ENCODE measurements at regions not wholly inside any gene's neighbourhood (a gene's known extent, or its start where the extent isn't known, plus 50 kb on each side); places are given as distances from the start of the nearest gene placed in this dataset.

DNA sequence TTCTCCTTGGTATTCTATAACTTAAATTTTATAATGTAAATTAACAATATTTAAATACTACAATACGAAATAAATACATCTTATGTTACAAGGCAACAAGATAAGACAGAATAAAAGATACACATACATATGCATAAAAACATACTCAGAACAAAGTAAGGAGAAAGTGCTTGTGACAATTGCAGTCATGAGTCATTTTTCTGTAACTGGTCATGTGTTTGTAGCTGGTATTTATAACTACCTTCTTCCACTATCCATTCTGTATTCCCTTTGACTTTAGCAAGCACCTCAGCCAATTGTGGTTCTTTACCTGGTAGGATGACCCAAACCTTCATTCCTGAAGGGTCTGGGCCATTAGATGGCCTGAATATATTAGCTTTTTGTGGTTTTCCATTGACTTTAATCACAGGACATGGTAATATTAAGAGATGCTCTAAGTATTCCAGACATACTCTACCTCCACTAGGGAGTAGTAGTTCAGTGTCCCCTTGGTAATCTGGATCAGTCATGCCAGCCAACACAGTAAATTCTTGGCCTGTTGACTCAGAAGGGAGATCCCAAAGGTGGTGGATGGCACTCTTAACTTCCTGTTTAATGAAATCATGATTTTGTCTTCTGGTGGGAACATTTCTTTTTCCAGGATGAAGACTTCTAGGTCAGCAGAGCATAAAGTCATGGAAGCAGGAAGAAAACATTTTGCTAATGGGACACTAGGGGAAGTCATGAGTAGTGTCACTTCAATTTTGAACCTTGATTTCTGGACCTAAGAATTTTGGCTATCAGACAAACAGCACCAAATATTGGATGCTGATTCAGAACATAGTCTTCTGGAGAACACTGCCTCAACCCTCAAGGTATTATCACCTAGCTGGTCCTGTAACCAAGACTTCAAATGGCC, 733.7 kb upstream of the IGFBP3 start:
- no peak for DNase-seq

DNA sequence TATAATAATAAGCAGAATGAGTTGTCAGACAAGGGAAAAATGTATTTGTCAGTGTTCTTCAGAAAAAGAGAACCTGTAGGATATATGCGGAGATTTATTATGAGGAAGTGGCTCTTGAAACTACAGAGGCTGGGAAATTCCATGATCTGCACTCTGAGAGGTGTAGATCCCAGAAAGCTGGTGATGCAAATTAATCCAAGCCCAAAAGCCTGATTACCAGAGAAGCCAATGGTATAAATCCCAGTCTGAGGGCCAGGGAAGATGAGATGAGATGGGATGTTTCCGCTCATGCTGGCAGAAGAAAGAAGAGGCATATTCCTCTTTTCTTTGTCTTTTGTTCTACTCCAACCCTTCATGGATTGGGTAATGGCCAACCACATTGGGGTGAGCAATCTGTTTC, 732.8 kb upstream of the IGFBP3 start:
- DNase-seq = no peak

DNA sequence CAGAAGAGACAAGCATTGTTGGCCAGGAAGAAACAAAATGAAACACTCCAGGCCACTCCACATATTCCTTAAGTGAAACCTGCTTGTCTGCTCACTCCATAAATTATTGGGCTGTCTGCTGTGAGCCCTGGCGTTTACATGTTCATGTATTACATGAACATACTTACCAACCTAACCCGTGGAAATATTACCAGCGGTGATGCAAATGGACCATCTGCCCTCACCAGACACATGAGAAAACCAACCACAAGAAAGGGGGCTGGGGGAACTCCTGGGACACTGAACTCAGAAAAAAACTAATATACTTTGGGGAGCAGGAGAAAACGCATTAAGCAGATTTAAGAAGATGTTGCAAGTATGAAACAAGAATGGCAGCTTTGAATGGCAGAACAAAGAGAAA, 731.2 kb upstream of the IGFBP3 start:
- DNase-seq = no peak

DNA sequence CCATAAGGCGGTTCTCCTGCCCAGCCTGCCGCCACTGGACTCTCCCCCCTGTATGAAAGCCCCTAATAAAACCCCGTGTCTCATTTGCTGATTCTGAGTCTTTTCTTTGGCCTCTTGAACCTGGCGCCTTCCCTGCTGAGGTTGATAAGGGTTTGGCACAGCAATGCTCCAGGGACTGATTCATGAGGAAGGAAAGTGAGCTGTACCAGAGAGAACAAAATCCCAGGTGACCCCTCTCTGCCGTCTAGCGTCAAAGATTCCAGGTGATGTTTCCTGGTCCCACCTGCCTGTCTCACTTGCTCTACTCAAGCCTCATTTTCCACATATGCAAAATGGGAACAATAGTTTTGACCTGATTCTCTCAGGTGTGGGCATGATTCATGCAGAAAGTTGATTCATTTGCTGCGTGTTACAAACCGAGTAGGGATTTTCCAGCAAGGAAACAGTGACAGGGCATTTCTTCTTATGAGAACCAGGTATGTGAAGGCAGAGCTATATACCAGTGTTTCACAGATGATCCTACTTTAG, 730.6 kb upstream of the IGFBP3 start:
- DNase-seq = no peak

DNA sequence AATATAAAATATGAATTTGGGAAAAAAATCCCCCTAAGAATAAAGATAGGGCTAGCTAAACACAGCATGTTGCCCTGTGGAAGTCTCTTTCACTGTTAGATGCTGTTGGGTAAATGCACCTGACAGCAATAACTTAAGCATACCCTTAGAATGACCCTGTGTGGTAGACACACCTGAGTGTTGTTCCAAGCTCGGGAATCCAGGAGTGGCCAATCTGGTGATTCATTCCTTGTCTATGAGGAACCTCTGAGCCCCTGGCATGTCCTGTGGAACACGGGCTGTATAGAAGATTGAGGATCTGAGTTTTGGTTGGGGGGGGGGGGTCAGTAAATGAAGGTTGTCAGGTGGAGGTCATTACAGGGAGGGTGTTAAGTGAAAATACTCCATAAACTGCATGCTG, 730.0 kb upstream of the IGFBP3 start:
- no peak for DNase-seq

DNA sequence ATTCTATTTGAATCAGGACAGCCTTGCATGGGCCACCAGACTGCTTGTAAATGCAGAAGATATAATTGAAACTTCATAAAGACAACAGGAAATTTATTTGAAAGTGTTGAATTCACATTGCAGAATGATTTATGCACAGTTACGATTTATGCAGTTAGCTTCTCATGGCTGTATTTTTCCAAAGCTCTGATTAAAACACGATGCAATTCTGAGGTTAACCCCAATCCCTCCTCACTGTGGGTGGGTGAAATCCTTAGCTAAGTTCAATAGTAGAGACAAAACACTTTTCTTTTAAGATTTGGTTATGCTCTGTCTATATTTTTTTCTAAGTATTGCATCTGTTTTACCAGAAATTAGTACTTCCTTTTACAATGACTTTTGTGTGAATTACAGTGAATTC, 728.8 kb upstream of the IGFBP3 start:
- no peak for DNase-seq

DNA sequence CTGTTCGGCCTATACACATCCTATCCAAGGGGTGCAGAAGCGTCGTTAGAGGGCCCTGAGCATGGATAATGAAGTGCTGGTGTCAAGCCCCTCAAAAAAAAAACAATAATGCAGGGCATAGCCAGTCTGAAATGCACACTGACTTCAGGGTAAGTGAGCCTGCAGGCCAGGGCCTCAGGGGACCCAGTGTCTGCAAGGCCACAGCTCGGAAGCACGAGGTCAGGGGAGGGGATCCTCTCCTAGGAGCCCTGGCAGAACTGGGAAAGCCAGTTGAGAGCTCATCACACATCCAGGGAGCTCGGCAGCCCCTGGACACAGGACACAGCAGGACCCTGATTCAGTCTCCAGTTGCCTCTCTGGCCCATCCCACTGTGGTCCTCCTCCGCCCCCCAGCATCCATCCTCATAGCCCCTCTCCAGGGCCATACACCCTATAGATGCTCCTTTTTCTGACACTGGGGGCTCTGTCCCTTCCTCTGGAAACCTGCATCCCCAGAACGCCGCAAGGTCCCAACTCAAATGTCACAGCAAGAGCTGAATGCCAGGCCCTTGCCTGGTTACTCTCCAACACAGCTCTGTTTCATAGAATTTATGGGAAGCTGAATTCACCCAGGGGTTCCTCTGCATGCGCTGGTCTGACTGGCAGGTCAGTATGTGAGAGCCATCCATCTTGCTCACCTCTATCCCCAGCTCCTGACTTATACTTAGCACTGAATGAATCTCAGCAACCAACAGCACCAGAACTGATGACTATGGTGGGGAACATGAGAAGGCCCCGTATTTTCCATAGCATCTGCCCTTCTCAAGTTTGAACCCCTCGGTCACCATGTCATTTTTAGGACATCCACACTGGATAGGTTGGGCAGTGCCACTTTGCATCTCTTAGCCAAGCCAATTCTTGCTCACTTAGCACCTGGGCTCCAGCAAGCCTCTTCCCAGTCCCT, 717.0 kb upstream of the IGFBP3 start:
- no peak for DNase-seq

DNA sequence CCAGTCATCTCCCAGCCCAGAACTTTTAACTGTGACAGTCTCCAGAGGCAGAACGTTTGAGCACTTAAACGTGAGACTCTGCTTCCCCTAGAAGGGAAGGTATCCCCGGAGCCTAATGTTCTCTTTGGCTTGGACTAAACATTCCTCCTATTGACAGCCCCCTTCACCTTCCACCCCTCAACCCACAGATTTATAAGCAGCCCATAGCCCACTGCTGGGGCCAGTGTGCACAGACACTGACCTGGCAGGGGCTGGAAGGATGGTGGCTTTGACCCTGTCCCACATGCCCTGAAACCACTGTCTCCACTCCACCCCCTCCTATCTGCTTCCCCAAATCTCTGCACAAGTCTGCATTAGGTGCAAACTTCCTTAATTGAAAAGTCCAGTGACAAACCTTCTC, 715.0 kb upstream of the IGFBP3 start:
- DNase-seq = no peak

DNA sequence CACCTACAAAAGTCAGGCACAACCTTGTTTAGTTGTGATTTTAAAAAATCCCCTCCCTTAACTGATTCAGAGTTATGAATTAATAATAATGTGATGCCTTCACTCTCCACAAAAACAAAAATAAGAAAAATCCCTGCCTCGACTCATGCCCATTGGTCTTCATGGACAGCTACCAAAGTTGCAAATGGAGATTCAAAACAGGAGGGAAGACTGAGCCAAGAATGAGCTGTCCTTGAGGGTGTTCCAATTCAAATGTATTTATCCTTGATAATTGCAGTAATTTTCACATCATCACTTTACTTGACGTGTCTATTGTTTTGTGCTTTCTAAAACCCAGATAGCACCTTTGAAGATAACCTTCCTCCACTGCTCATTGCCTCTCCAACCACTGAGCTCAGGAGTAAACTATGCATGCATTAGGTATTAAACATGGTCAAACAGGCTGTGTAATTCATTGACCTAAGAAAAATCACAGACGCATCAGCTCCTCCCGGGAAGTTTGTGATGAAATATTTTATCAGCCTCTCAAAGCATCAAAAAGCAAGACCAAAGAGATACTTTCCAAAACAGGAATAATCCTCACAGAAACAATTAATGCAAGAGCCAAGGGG, 712.7 kb upstream of the IGFBP3 start:
- DNase-seq = no peak

DNA sequence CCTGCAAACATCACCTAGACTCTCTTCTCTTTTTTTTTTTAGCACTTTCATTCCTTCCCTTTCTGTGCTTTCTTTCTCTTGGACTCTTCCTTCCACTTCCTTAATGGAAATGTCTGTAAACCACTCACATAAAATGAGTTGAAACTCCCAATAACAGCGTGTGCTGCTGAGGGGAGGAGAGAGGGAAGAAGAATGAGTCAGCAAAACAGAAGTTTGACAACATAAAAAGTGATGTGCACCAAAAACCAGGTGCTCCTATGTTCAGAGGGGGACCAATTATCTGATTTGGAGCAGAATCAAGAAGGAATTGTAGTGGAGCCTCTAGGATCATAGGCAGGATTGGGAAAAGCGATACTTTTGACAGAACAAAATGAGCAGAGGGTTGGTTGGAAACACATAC, 712.1 kb upstream of the IGFBP3 start:
- no peak for DNase-seq

DNA sequence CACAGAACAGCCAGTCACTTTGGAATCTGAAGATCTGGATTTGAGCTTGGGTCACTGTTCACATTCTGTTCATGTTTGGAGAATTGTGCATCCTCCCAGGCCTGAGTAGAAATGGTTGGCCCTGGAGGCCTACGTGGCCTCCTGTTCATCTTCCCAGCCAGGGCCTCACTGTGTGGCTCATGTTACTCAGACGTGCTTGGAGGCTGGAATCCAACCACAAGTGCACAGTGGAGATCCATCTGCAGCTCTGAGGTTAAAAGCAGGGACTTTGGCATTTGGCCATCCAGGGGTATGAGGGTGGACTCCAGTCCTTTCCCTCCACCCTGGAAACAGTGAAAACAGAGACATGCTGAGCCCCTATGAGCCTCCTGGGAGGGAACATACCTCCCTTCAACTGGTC, 709.0 kb upstream of the IGFBP3 start:
- DNase-seq = no peak

DNA sequence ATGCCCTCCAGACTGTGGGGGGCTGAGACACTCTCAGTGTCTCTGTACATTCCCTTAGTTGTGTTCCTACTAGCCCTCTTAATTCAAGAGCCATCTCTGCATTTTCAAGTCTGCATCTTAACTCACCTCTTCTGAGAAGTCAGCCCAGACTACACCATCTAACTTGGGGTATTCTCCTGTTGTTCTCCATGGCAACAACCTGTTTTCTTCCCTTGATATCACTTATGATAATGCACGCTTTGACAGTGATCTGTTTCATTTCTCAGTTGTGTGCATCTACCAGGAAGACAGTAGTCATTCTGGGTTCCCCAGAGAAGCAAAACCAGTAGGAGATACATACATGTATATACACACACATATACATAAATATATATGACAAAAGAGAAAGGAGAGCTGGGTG, 707.3 kb upstream of the IGFBP3 start:
- no peak for DNase-seq

DNA sequence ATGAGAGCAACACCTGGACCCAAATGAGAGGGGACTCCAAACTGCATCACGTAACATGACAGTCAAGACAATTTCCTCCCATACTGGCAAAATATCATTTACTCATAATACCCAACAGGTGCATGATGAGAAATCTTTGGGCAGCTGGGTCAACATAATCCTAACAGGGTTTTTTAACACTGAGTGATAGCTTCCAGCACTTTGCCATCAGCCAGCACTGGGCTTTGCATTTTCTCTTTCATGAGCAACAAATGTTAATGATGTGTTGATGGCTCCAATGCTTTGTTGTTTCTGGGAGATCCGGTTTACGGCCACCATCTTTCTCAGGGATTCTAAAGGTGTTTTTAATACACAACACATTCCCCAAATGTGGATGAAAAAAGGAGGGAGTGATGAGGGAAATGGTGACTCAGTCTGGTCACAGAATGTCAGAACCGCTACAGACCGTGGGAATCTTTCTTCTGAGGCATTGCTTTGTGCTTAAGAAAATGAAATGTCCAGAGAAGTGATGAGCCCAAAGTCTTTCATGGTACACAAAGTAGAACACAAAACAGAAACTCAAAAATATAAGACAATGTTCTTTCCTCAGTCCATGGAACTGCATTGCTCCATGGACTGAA, 705.7 kb upstream of the IGFBP3 start:
- DNase-seq = no peak

DNA sequence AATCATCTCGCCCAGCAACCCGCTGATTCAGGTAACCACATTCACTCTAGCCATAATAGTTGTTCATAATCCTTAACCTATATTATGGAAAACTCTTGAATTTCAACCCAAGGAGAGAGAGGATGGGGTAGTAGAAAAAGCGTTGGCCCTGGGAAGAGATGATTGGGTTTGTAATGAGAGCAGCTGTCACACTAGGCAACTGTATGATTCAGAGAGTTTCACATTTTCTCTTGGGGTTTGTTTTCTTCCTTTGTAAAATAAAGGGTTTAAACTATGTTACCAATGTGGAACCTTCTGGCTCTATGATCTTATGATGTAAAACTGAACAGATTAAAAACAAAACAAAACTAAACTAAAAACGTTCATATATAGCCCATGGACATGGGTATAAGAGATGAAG, 705.2 kb upstream of the IGFBP3 start:
- DNase-seq = no peak

DNA sequence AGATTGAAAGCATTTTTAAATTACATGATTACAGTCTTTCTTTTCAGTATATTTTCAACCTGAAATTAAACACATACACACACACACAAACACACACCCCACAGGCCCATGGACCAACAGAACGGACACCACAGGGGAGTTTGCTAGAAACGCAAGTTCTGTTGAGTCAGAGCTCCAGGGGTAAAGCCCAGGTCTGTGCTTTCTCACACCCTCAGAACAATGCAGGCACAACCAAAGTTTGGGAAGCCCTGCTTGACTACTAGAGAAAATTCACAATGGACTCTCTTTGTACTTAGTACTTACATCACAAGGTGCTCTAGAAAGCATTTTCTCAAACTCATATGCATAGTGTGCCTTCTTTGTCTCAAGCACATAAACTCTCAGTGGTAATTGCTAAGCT, 704.0 kb upstream of the IGFBP3 start:
- no peak for DNase-seq

DNA sequence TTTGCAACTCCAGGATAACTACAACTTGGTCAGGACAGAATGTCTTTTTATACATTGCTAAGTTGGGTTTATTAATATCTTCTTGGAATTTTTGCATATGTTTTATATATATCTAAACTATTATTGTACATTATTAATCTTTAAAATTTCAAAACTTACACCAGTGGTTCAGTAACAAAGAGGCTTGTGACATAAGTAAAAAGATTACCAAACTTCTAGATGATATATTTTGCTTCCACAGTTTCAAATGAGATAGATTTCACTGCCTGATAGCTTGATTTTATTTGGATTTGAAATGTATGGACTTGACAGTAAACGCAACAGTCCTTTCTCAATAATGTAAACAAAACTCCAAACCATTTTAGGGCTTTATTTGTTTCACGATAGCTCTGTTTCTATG, 701.2 kb upstream of the IGFBP3 start:
- DNase-seq = no peak

DNA sequence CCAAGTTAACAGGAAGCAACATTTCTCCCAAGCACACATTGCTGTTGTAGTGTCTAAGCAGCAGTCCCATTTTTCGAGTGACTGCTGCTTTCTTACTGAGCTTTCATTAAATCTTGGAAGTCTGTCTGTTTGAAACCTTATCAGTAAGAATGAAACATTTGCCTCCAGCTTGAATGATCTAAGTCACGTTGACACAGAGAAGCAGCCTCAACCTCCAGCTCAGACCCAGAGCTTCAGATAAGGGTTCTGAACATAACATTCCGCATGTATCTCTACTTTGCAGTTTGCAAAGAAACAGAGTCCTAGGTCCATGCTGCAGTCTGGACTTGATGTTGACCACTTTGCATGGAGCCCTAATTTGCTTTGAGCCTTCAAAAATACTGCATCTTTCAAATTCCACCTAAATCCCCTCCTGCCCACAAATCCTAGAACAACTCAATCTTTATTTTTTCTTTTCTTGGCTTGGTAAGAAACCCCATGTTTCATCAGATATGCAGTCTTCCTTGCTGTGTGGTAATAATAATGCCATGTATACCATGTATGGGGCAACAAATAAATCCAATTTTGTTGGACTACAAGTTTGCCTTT, 698.7 kb upstream of the IGFBP3 start:
- DNase-seq = no peak

DNA sequence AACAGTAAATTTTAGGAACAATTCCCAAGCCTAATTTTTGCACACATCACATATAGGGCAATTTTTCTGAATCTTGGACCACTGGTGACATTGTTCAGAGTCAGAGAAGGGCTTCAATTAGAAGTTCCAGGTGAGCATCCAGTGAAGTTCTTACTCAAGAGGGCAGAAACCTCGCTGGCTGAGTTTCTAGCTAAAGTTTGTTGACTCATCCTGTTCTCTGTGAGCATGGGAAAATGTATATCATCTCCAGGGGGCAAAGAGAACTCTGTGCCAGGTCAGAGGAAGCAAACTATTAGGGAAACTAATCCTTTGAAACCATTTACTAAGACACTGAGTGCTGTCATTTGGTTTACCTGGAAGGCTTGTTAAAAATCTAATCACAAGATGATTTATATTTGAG, 695.6 kb upstream of the IGFBP3 start:
- no peak for DNase-seq

DNA sequence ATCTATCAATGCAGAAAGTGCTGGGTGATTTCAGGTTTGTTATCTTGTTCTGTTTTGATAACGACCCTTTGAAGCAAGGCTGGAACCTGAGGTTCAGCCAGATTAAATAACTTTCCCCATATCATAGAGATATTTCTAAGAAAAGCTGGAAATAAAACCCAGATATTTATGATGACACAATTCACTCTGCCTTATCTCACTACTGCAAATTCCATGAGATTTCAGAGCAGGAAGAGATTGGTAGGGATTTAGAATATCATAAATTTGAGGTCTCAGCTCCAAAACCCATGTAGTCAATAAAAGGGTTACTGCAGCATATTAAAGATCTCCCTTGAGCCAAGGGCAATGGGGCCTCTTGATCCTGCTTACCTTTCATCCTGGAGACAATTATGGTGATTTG, 692.5 kb upstream of the IGFBP3 start:
- no peak for DNase-seq

DNA sequence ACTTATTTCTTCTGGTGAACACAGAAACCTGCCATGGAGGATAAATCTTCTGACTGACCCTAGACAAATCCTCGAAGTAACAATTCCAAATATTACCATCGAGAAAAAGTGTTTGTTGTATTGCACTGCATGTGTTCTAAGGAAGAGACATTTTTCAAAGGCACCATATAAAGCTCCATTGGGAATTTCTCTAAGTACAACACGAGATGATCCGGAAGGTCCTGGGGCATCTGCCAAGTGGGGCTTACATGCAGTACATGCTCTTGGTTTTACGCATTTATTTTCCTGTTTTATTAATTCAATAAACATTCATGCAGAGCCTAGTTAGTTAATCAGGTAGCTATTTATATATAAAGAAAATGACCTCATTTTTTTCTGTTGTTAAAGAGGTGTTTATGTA, 692.0 kb upstream of the IGFBP3 start:
- no peak for DNase-seq

DNA sequence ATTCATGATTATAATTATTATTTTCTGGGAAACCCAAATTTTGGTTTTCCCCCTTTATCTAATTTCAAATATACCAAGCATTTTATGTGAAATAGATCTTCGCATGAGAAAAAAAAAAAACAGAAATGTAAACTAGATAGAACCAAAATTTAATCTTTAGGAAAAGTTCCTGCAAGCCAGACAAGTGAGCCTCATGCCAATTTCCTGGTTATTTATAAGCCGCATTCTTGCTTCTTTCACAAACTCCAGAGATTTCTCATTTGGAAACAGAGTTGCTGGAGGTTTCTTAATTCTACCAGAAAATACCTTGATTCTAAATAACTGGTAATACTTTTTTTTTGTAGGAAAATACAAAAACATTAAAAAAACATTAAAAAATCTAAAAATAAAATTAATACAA, 690.4 kb upstream of the IGFBP3 start:
- DNase-seq = no peak

DNA sequence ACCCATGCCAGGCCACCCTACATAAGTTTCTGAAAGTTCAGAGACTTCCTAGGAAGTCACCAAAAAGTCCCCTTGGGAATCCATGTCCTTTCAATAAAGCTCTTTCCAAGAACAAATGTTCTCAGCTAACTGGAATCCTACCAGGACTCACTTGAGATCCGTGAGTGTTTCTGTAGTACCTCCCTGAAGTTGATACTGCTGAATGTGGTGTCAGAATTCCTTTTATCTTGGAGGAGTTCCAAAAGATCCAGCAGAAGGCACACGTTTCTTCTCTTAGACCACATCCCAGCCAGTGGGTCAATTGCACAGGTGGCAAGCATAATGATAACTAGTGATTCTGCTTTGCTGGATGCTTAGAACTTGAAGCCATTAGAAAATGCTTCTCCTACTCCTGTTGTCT, 689.7 kb upstream of the IGFBP3 start:
- DNase-seq = no peak

DNA sequence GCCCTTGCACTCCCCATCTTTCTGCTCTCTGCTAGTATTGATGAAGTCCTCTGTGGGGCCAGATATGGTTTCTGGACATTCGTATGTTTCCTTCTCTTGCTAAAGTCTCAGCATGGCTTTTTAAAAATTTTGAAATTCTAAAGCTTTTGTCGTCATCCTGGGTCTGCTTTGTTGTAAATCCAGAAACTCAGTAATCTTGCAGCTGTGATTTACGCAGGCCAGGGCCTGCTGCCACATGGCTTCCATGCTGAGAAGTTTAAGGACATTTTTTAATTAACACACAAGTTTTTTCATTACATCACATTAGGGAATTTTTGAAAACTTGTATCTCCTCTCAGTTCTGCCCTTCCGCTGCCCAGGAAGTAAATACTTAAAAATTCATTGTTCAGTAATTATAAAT, 686.1 kb upstream of the IGFBP3 start:
- no peak for DNase-seq
